ENCODE measurements at regions not wholly inside any gene's neighbourhood (a gene's known extent, or its start where the extent isn't known, plus 50 kb on each side); places are given as distances from the start of the nearest gene placed in this dataset.

- DNase-seq (ENCODE audit: low read depth) (no peak), FAIRE-seq (no peak)
- H3K36me3 ChIP-seq (ENCODE audit: control insufficient read depth, insufficient read depth, low read length): no peaks in the 10 kb centered on the region
These were observed 268.3 kb upstream of the ACTBL2 start for GRCh38 chr5:57750891-57751290.

GRCh38 chr5:57750282-57750681 lies 267.7 kb upstream of the ACTBL2 start:
- H3K36me3 ChIP-seq (ENCODE audit: control insufficient read depth, insufficient read depth, low read length): no peaks in the 10 kb centered on the region
- no peak for TF ChIP-seq CTCF (IDR thresholded peaks at IDR 0.05; ENCODE audit: insufficient read depth, low read length, severe bottlenecking)
- no peaks in the 10 kb centered on the region for H3K27me3 ChIP-seq (ENCODE audit: control insufficient read depth, insufficient read depth, low read length)
- FAIRE-seq (no peak), DNase-seq (ENCODE audit: low read depth) (no peak)
- no peak overlapping the region for H3K4me3 ChIP-seq (ENCODE audit: low read depth, low read length)

More at GRCh38 chr5:57750891-57751290, 268.3 kb upstream of the ACTBL2 start:
- H3K4me3 ChIP-seq (ENCODE audit: low read depth, low read length): no peak overlapping the region
- no peaks in the 10 kb centered on the region for H3K27me3 ChIP-seq (ENCODE audit: control insufficient read depth, insufficient read depth, low read length)
- TF ChIP-seq CTCF (IDR thresholded peaks at IDR 0.05; ENCODE audit: insufficient read depth, low read length, severe bottlenecking): no peak

- H3K4me3 ChIP-seq (ENCODE audit: low read depth, low read length): no peak overlapping the region
- DNase-seq (ENCODE audit: low read depth): no peak
- no peak for FAIRE-seq
These were observed 266.8 kb upstream of the ACTBL2 start for GRCh38 chr5:57749396-57749795.

GRCh38 chr5:57745700-57746651 lies 263.4 kb upstream of the ACTBL2 start:
- Histone ChIP-seq H3K36me3 (ENCODE audit: control insufficient read depth, insufficient read depth, low read length) (no peaks in the 10 kb centered on the region), H3K4me3 (ENCODE audit: low read depth, low read length) (no peak overlapping the region), H3K27me3 (ENCODE audit: control insufficient read depth, insufficient read depth, low read length) (no peaks in the 10 kb centered on the region)
- DNase-seq (ENCODE audit: low read depth) (no peak), FAIRE-seq (no peak)
- TF ChIP-seq CTCF (IDR thresholded peaks at IDR 0.05; ENCODE audit: insufficient read depth, low read length, severe bottlenecking): no peak

More at GRCh38 chr5:57749396-57749795, 266.8 kb upstream of the ACTBL2 start:
- H3K27me3 ChIP-seq (ENCODE audit: control insufficient read depth, insufficient read depth, low read length): no peaks in the 10 kb centered on the region
- no peak for TF ChIP-seq CTCF (IDR thresholded peaks at IDR 0.05; ENCODE audit: insufficient read depth, low read length, severe bottlenecking)
- no peaks in the 10 kb centered on the region for H3K36me3 ChIP-seq (ENCODE audit: control insufficient read depth, insufficient read depth, low read length)

- Histone ChIP-seq H3K27me3 (ENCODE audit: control insufficient read depth, insufficient read depth, low read length) (no peaks in the 10 kb centered on the region), H3K36me3 (ENCODE audit: control insufficient read depth, insufficient read depth, low read length) (no peaks in the 10 kb centered on the region), H3K4me3 (ENCODE audit: low read depth, low read length) (no peak overlapping the region)
- DNase-seq (ENCODE audit: low read depth): no peak
- no peak for FAIRE-seq
- no peak for TF ChIP-seq CTCF (IDR thresholded peaks at IDR 0.05; ENCODE audit: insufficient read depth, low read length, severe bottlenecking)
These were observed 262.4 kb upstream of the ACTBL2 start for GRCh38 chr5:57745029-57745428.
